ENCODE measurements at regions not wholly inside any gene's neighbourhood (a gene's known extent, or its start where the extent isn't known, plus 50 kb on each side); places are given as distances from the start of the nearest gene placed in this dataset.

DNA sequence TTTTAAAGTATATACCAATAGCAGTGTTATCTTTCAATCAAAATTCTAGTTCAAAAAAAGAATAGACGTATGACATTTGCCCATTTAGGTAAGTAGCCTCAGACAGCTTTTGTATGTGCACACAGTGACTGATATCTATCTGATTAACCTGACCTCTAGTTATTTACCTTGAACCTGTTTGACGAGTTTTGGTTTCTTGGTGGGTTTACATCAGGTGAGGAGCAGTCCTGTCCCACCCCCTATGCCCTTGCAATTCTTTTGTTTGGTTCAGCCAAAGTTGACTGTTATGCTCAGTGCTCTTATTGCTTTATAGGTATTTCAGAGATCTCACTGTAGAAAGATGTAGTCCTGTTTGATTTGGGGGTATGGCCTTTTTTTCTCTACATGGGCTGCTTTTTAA is 147.2 kb downstream of the ISOC1 start:
- TF ChIP-seq, protein P1, sequence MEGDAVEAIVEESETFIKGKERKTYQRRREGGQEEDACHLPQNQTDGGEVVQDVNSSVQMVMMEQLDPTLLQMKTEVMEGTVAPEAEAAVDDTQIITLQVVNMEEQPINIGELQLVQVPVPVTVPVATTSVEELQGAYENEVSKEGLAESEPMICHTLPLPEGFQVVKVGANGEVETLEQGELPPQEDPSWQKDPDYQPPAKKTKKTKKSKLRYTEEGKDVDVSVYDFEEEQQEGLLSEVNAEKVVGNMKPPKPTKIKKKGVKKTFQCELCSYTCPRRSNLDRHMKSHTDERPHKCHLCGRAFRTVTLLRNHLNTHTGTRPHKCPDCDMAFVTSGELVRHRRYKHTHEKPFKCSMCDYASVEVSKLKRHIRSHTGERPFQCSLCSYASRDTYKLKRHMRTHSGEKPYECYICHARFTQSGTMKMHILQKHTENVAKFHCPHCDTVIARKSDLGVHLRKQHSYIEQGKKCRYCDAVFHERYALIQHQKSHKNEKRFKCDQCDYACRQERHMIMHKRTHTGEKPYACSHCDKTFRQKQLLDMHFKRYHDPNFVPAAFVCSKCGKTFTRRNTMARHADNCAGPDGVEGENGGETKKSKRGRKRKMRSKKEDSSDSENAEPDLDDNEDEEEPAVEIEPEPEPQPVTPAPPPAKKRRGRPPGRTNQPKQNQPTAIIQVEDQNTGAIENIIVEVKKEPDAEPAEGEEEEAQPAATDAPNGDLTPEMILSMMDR (IDR thresholded peaks at IDR 0.05) = no peak
- TF ChIP-seq EP300 (IDR thresholded peaks at IDR 0.05) = no peak
- no peak for TF ChIP-seq POLR2A (IDR thresholded peaks at IDR 0.05)
